A549 (cell line): ENCODE measurements at regions not wholly inside any gene's neighbourhood (a gene's known extent, or its start where the extent isn't known, plus 50 kb on each side); places are given as distances from the start of the nearest gene placed in this dataset.

Experiments
- ATAC-seq, 2 experiments: fragments of 200-7000 bp in 1 of 2; fragments of >200 bp in 1 of 2; cut with Nextera tagmentation in 1 of 2; cut with Tn5 transposase in 1 of 2; 3 replicates each; pipeline versions ENCODE4 v1.8.0 to v1.9.1; 2018 to 2020; ENCODE audit warnings: mild to moderate bottlenecking in 1 of 2, moderate library complexity in 1 of 2
- CTCF ChIA-PET: fragments of 300-600 bp; sonication (Branson Sonifier 250); formaldehyde crosslinking; extraction: SDS; loops from one replicate; lab custom pipeline; 2021; ENCODE audit warnings: antibody characterized with exemption, inconsistent platforms; lab: Yijun Ruan, JAX
- POLR2A ChIA-PET: fragments of 350-600 bp; formaldehyde crosslinking; extraction: SDS; loops from one replicate; lab custom pipeline; 2021; ENCODE audit warnings: antibody characterized with exemption, inconsistent platforms; lab: Yijun Ruan, JAX
- DNase-seq, 2 experiments: peaks; one replicate each; pipeline versions ENCODE4 v3.0.0 to v3.0.0-alpha.2; 2011 to 2016; ENCODE audit warnings: low read depth in 1 of 2, low spot score in 1 of 2
- FAIRE-seq: peaks from 2 replicates; lab custom pipeline; 2011; peaks lifted over from hg19 to GRCh38; lab: Jason Lieb, UNC
- H3K27ac ChIP-seq, 2 experiments: fragments of >200 bp; sonication (Bioruptor Twin); formaldehyde crosslinking; 3 replicates each; pipeline ENCODE4 v1.5.1; 2016 to 2017
- H3K4me1 ChIP-seq: fragments of >200 bp; sonication (Bioruptor Twin); formaldehyde crosslinking; 3 replicates; pipeline ENCODE4 v1.6.1; 2016
- H3K4me2 ChIP-seq: fragments of >200 bp; sonication (Bioruptor Twin); formaldehyde crosslinking; 3 replicates; pipeline ENCODE4 v1.6.1; 2016
- H3K4me3 ChIP-seq: fragments of >200 bp; sonication (Bioruptor Twin); formaldehyde crosslinking; 3 replicates; pipeline ENCODE4 v1.5.1; 2016
- H3K9me3 ChIP-seq: fragments of >200 bp; sonication (Bioruptor Twin); formaldehyde crosslinking; 3 replicates; pipeline ENCODE4 v1.6.1; 2016
- ESRRA ChIP-seq: fragments of 150-350 bp; IDR thresholded peaks from 2 replicates; pipeline ENCODE4 v1.6.1; 2014; ENCODE audit warnings: mild to moderate bottlenecking, low read length, borderline replicate concordance
- FOSL2 ChIP-seq, 2 experiments: fragments of 450-650 bp in 1 of 2; fragments of >200 bp in 1 of 2; sonication (Bioruptor Twin) in 1 of 2; formaldehyde crosslinking; IDR thresholded peaks; 2 replicates each; pipeline versions ENCODE4 v1.5.0 to v1.6.1; 2016 to 2020; ENCODE audit warnings: mild to moderate bottlenecking in 1 of 2, moderate library complexity in 1 of 2
- GATA3 ChIP-seq: IDR thresholded peaks from 2 replicates; pipeline ENCODE4 v1.6.1; 2012; ENCODE audit warnings: borderline replicate concordance
- HDAC2 ChIP-seq: fragments of 200-600 bp; sonication (generic); IDR thresholded peaks from 2 replicates; pipeline ENCODE4 v1.6.1; 2016
- HOXB5 ChIP-seq: fragments of 250-450 bp; sonication (Bioruptor Pico); IDR thresholded peaks from 2 replicates; pipeline ENCODE4 v1.5.0; 2020; ENCODE audit warnings: mild to moderate bottlenecking, moderate library complexity
- JUNB ChIP-seq: fragments of >200 bp; sonication (Bioruptor Twin); formaldehyde crosslinking; IDR thresholded peaks from 2 replicates; pipeline ENCODE4 v1.6.1; 2016
- KDM1A ChIP-seq: fragments of 200-600 bp; sonication (generic); IDR thresholded peaks from 2 replicates; pipeline ENCODE4 v1.6.1; 2016; ENCODE audit warnings: low read depth, mild to moderate bottlenecking
- KDM5A ChIP-seq: fragments of 200-600 bp; sonication (generic); IDR thresholded peaks from 2 replicates; pipeline ENCODE4 v1.6.1; 2016; ENCODE audit warnings: antibody characterized with exemption, mild to moderate bottlenecking
- MYC ChIP-seq: IDR thresholded peaks from 2 replicates; pipeline ENCODE4 v1.6.1; 2012; ENCODE audit warnings: mild to moderate bottlenecking, inconsistent platforms, low read length, improper control_type of control experiment, borderline replicate concordance
- NPAS2 ChIP-seq: fragments of 250-450 bp; sonication (Bioruptor Pico); IDR thresholded peaks from 2 replicates; pipeline ENCODE4 v1.8.0; 2022; ENCODE audit warnings: mild to moderate bottlenecking, moderate library complexity, borderline replicate concordance
- NR3C1 ChIP-seq: fragments of >200 bp; sonication (Bioruptor Twin); formaldehyde crosslinking; IDR thresholded peaks from 3 replicates; pipeline ENCODE4 v1.6.1; 2017
- POLR2AphosphoS2 ChIP-seq: conservative IDR thresholded peaks from 2 replicates; pipeline ENCODE4 v1.6.1; 2012; ENCODE audit warnings: low read length, improper control_type of control experiment, inconsistent platforms
- RAD21 ChIP-seq, 2 experiments: fragments of >200 bp in 1 of 2; sonication (Bioruptor Twin) in 1 of 2; formaldehyde crosslinking in 1 of 2; IDR thresholded peaks in 1 of 2; conservative IDR thresholded peaks in 1 of 2; 2 replicates in 1 of 2; 3 replicates in 1 of 2; pipeline ENCODE4 v1.6.1; 2012 to 2018; ENCODE audit warnings: inconsistent platforms in 1 of 2
- RFX5 ChIP-seq: fragments of 450-650 bp; IDR thresholded peaks from 2 replicates; pipeline ENCODE4 v1.7.1; 2014; ENCODE audit warnings: antibody characterized with exemption, mild to moderate bottlenecking, moderate library complexity
- RNF2 ChIP-seq: fragments of 200-600 bp; sonication (generic); IDR thresholded peaks from 2 replicates; pipeline ENCODE4 v1.6.1; 2016; ENCODE audit warnings: low read depth, mild to moderate bottlenecking, antibody characterized with exemption, moderate library complexity, borderline replicate concordance
- SMC3 ChIP-seq: fragments of >200 bp; sonication (Bioruptor Twin); formaldehyde crosslinking; IDR thresholded peaks from 3 replicates; pipeline ENCODE4 v1.6.1; 2018; ENCODE audit warnings: inconsistent platforms
- SREBF2 ChIP-seq: fragments of 450-650 bp; IDR thresholded peaks from 2 replicates; pipeline ENCODE4 v1.6.1; 2014; ENCODE audit warnings: mild to moderate bottlenecking, moderate library complexity
- TFCP2L1 ChIP-seq: fragments of 250-450 bp; sonication (Bioruptor Pico); IDR thresholded peaks from 2 replicates; pipeline ENCODE4 v1.5.0; 2021; ENCODE audit warnings: mild to moderate bottlenecking
- ZNF302 ChIP-seq: fragments of 250-450 bp; sonication (Bioruptor Pico); IDR thresholded peaks from 2 replicates; pipeline ENCODE4 v1.9.0; 2021; ENCODE audit warnings: inconsistent platforms, mild to moderate bottlenecking, moderate library complexity
- ZSCAN20 ChIP-seq: fragments of 250-450 bp; sonication (Bioruptor Pico); IDR thresholded peaks from 2 replicates; pipeline ENCODE4 v1.8.0; 2022; ENCODE audit warnings: mild to moderate bottlenecking, moderate library complexity
- WGBS: methylation state at CpG from one replicate; pipeline ENCODE4 v1.1.6; 2017; ENCODE audit errors: missing lambda C conversion rate; 5-methylcytosine and 5-hydroxymethylcytosine counted together
- TF ChIP-seq, protein P1 (sequence below): IDR thresholded peaks from 2 replicates; pipeline ENCODE4 v1.6.1; 2012
- TF ChIP-seq, protein P2 (sequence below): fragments of >200 bp; sonication (Bioruptor Twin); formaldehyde crosslinking; IDR thresholded peaks from 3 replicates; pipeline ENCODE4 v1.6.1; 2016
- TF ChIP-seq, protein P3 (sequence below): fragments of 150-350 bp; IDR thresholded peaks from 2 replicates; pipeline ENCODE4 v1.6.1; 2014; ENCODE audit warnings: low read depth, mild to moderate bottlenecking, low read length
- TF ChIP-seq, protein P4 (sequence below): fragments of 250-450 bp; sonication (Bioruptor Pico); IDR thresholded peaks from 2 replicates; pipeline ENCODE4 v1.5.0; 2021; ENCODE audit warnings: mild to moderate bottlenecking, moderate library complexity, borderline replicate concordance
- TF ChIP-seq, protein P5 (sequence below): fragments of 200-600 bp; sonication (generic); IDR thresholded peaks from 2 replicates; pipeline ENCODE4 v1.6.1; 2016; ENCODE audit warnings: antibody characterized with exemption, mild to moderate bottlenecking, moderate library complexity
- TF ChIP-seq, protein P6 (sequence below): fragments of 250-450 bp; sonication (Bioruptor Pico); IDR thresholded peaks from 2 replicates; pipeline ENCODE4 v1.5.0; 2020; ENCODE audit warnings: low read depth, mild to moderate bottlenecking, moderate library complexity

DNA sequence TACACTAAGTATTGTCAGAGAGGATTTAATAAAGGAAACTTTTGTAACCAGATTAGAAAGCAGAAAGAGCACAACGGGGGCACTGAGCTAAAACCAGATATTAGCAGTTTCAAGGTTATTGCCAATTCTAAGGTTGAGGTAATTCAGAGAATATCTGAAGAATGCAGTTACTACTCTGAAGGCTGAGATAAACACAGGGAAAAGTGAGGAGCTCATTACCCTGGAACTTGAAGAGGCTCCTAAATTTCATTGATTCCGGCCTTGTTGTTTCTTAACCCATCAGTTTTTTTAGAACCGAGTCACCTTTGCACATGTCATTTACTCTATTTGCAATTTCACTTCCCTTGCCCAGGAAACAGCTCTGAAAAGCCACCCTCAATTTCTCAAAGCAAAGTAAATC is 72.4 kb upstream of the BTBD3 start:
- Histone ChIP-seq H3K27ac (no peak overlapping the region), H3K4me2 (no peak overlapping the region), H3K4me1 (peaks cover 6% of the 10 kb centered on the region; the same call in 1 of the 3 replicates), H3K4me3 (no peak overlapping the region), H3K9me3 (no peaks in the 10 kb centered on the region)
- TF ChIP-seq NPAS2 (no peak), MYC (no peak), ZSCAN20 (CRISPR knock-in tag) (no peak), HOXB5 (no peak), ZNF302 (CRISPR knock-in tag) (no peak), RAD21 (conservative IDR thresholded peaks at IDR 0.05 in 1 of 2, IDR thresholded peaks at IDR 0.05 in 1 of 2) (no peak), JUNB (no peak), NR3C1 (no peak), HDAC2 (no peak), KDM5A (no peak), ESRRA (no peak)
- TF ChIP-seq, protein P1, sequence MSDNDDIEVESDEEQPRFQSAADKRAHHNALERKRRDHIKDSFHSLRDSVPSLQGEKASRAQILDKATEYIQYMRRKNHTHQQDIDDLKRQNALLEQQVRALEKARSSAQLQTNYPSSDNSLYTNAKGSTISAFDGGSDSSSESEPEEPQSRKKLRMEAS, result no peak
- TF ChIP-seq, protein P2, sequence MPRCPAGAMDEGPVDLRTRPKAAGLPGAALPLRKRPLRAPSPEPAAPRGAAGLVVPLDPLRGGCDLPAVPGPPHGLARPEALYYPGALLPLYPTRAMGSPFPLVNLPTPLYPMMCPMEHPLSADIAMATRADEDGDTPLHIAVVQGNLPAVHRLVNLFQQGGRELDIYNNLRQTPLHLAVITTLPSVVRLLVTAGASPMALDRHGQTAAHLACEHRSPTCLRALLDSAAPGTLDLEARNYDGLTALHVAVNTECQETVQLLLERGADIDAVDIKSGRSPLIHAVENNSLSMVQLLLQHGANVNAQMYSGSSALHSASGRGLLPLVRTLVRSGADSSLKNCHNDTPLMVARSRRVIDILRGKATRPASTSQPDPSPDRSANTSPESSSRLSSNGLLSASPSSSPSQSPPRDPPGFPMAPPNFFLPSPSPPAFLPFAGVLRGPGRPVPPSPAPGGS, result no peak
- FAIRE-seq (no peak), DNase-seq (no peak), ATAC-seq (no peak)
- 17% methylated on average over 3 of the region's 3 CpGs for WGBS
- ChIA-PET CTCF (interaction anchor here (0.8 kb wide), 1 partner anchor 18 kb away, joined by 3 read pairs; no protein-coding TSS in a partner anchor), POLR2A (no interaction called here)

DNA sequence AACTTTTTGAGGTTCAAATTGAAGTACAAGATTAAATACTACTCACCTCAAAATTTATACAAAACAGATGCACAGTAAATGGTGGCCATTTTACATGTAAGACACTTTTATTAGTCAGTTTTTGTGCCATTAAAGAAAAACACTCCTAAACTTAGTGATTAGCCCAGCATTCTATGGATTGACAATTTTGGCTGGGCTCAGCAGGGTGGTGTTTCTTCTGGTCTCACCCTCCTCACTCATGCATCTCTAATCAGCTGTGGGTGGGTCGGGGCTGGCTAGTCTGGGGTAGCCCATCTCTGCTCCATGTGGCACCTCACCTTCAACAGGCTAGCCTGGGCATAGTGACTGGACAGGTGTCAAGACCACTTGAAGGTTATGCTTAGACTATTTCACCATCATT is 71.6 kb upstream of the BTBD3 start:
- POLR2A ChIA-PET, result no interaction called here
- Histone ChIP-seq H3K4me1 (peaks cover 12% of the 10 kb centered on the region; the same call in 1 of the 3 replicates), H3K9me3 (no peaks in the 10 kb centered on the region), H3K4me3 (no peak overlapping the region), H3K4me2 (no peak overlapping the region), H3K27ac (no peak overlapping the region)
- 8% methylated on average over 1 of the region's 1 CpG for WGBS
- ATAC-seq (no peak), DNase-seq (no peak), FAIRE-seq (no peak)
- TF ChIP-seq RFX5 (no peak), RAD21 (conservative IDR thresholded peaks at IDR 0.05 in 1 of 2, IDR thresholded peaks at IDR 0.05 in 1 of 2) (no peak), SREBF2 (no peak), POLR2AphosphoS2 (no peak), RNF2 (no peak), HOXB5 (no peak), FOSL2 (IDR thresholded peaks at IDR 0.05) (no peak), FOSL2 (CRISPR knock-in tag; IDR thresholded peaks at IDR 0.05) (no peak), MYC (no peak), GATA3 (no peak), KDM1A (no peak), SMC3 (no peak), TFCP2L1 (no peak), NR3C1 (no peak)
- TF ChIP-seq, protein P3, sequence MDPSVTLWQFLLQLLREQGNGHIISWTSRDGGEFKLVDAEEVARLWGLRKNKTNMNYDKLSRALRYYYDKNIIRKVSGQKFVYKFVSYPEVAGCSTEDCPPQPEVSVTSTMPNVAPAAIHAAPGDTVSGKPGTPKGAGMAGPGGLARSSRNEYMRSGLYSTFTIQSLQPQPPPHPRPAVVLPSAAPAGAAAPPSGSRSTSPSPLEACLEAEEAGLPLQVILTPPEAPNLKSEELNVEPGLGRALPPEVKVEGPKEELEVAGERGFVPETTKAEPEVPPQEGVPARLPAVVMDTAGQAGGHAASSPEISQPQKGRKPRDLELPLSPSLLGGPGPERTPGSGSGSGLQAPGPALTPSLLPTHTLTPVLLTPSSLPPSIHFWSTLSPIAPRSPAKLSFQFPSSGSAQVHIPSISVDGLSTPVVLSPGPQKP, result no peak
- TF ChIP-seq, protein P4, sequence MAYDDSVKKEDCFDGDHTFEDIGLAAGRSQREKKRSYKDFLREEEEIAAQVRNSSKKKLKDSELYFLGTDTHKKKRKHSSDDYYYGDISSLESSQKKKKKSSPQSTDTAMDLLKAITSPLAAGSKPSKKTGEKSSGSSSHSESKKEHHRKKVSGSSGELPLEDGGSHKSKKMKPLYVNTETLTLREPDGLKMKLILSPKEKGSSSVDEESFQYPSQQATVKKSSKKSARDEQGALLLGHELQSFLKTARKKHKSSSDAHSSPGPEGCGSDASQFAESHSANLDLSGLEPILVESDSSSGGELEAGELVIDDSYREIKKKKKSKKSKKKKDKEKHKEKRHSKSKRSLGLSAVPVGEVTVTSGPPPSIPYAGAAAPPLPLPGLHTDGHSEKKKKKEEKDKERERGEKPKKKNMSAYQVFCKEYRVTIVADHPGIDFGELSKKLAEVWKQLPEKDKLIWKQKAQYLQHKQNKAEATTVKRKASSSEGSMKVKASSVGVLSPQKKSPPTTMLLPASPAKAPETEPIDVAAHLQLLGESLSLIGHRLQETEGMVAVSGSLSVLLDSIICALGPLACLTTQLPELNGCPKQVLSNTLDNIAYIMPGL (CRISPR knock-in tag), result no peak
- TF ChIP-seq, protein P5, sequence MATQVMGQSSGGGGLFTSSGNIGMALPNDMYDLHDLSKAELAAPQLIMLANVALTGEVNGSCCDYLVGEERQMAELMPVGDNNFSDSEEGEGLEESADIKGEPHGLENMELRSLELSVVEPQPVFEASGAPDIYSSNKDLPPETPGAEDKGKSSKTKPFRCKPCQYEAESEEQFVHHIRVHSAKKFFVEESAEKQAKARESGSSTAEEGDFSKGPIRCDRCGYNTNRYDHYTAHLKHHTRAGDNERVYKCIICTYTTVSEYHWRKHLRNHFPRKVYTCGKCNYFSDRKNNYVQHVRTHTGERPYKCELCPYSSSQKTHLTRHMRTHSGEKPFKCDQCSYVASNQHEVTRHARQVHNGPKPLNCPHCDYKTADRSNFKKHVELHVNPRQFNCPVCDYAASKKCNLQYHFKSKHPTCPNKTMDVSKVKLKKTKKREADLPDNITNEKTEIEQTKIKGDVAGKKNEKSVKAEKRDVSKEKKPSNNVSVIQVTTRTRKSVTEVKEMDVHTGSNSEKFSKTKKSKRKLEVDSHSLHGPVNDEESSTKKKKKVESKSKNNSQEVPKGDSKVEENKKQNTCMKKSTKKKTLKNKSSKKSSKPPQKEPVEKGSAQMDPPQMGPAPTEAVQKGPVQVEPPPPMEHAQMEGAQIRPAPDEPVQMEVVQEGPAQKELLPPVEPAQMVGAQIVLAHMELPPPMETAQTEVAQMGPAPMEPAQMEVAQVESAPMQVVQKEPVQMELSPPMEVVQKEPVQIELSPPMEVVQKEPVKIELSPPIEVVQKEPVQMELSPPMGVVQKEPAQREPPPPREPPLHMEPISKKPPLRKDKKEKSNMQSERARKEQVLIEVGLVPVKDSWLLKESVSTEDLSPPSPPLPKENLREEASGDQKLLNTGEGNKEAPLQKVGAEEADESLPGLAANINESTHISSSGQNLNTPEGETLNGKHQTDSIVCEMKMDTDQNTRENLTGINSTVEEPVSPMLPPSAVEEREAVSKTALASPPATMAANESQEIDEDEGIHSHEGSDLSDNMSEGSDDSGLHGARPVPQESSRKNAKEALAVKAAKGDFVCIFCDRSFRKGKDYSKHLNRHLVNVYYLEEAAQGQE, result no peak
- TF ChIP-seq, protein P6, sequence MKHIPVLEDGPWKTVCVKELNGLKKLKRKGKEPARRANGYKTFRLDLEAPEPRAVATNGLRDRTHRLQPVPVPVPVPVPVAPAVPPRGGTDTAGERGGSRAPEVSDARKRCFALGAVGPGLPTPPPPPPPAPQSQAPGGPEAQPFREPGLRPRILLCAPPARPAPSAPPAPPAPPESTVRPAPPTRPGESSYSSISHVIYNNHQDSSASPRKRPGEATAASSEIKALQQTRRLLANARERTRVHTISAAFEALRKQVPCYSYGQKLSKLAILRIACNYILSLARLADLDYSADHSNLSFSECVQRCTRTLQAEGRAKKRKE (CRISPR knock-in tag), result no peak
- CTCF ChIA-PET, result no interaction called here
